GM23338 (cell line): ENCODE measurements at regions not wholly inside any gene's neighbourhood (a gene's known extent, or its start where the extent isn't known, plus 50 kb on each side); places are given as distances from the start of the nearest gene placed in this dataset.

Source experiments
- ATAC-seq: fragments of 200-7000 bp; cut with Tn5 transposase; 3 replicates; pipeline ENCODE4 v1.9.1; 2020
- DNase-seq: peaks from one replicate; pipeline ENCODE4 v3.0.0-alpha.2; 2015; ENCODE audit warnings: low spot score
- H2AFZ ChIP-seq: fragments of 200-600 bp; sonication (generic); 2 replicates; pipeline ENCODE4 v1.8.0; 2016; ENCODE audit warnings: antibody characterized with exemption, mild to moderate bottlenecking, moderate library complexity
- H3F3A ChIP-seq: fragments of 200-600 bp; sonication (generic); replicated peaks from 2 replicates; pipeline ENCODE4 v1.8.0; 2017; ENCODE audit warnings: antibody characterized with exemption, mixed run types, low read depth
- H3K27ac ChIP-seq: fragments of 200-600 bp; sonication (generic); 2 replicates; pipeline ENCODE4 v1.6.1; 2016; ENCODE audit warnings: low read depth
- H3K27me3 ChIP-seq: fragments of 200-600 bp; sonication (generic); 2 replicates; pipeline ENCODE4 v1.8.0; 2016; ENCODE audit warnings: mild to moderate bottlenecking, mixed run types, moderate library complexity; ENCODE audit not compliant: insufficient read depth
- H3K36me3 ChIP-seq: fragments of 200-600 bp; sonication (generic); 2 replicates; pipeline ENCODE4 v1.8.0; 2016; ENCODE audit warnings: mild to moderate bottlenecking; ENCODE audit not compliant: insufficient read depth
- H3K4me1 ChIP-seq: fragments of 200-600 bp; sonication (generic); 2 replicates; pipeline ENCODE4 v1.8.0; 2016; ENCODE audit warnings: mild to moderate bottlenecking, moderate library complexity; ENCODE audit not compliant: insufficient read depth
- H3K4me2 ChIP-seq: fragments of 200-600 bp; sonication (generic); 2 replicates; pipeline ENCODE4 v1.7.1; 2017; ENCODE audit warnings: mixed run types
- H3K4me3 ChIP-seq: fragments of 200-600 bp; sonication (generic); 2 replicates; pipeline ENCODE4 v1.6.1; 2016; ENCODE audit warnings: mixed run types
- H3K79me2 ChIP-seq: fragments of 200-600 bp; sonication (generic); replicated peaks from 2 replicates; pipeline ENCODE4 v1.8.0; 2017; ENCODE audit warnings: mild to moderate bottlenecking; ENCODE audit not compliant: insufficient read depth
- H3K9me2 ChIP-seq: fragments of 200-600 bp; sonication (generic); 2 replicates; pipeline ENCODE4 v1.8.0; 2017; ENCODE audit not compliant: insufficient read depth
- H4K20me1 ChIP-seq: fragments of 200-600 bp; sonication (generic); replicated peaks from 2 replicates; pipeline ENCODE4 v1.8.0; 2017; ENCODE audit warnings: mild to moderate bottlenecking; ENCODE audit not compliant: insufficient read depth
- H3K27ac Mint-ChIP-seq: 2 replicates; pipeline ENCODE4 v1.8.0; 2020; ENCODE audit warnings: inconsistent platforms, mild to moderate bottlenecking, moderate library complexity, mixed read lengths
- H3K27me3 Mint-ChIP-seq: 3 replicates; pipeline ENCODE4 v1.8.0; 2022; ENCODE audit warnings: low read depth, mild to moderate bottlenecking, moderate library complexity, mixed read lengths, inconsistent platforms; ENCODE audit not compliant: insufficient read depth, poor library complexity
- H3K36me3 Mint-ChIP-seq: 3 replicates; pipeline ENCODE4 v1.8.0; 2021; ENCODE audit warnings: low read depth, mild to moderate bottlenecking, inconsistent platforms, moderate library complexity, mixed read lengths
- H3K4me1 Mint-ChIP-seq: 3 replicates; pipeline ENCODE4 v1.8.0; 2020; ENCODE audit warnings: mild to moderate bottlenecking, inconsistent platforms, mixed read lengths
- H3K4me3 Mint-ChIP-seq: 3 replicates; pipeline ENCODE4 v1.8.0; 2021; ENCODE audit warnings: moderate library complexity, mild to moderate bottlenecking, inconsistent platforms, mixed read lengths
- H3K9me3 Mint-ChIP-seq: 3 replicates; pipeline ENCODE4 v1.8.0; 2020; ENCODE audit warnings: moderate library complexity, mild to moderate bottlenecking, inconsistent platforms, mixed read lengths
- CREB1 ChIP-seq: fragments of 250-450 bp; sonication (Bioruptor Pico); IDR thresholded peaks from 2 replicates; pipeline ENCODE4 v1.5.0; 2020; ENCODE audit warnings: low read depth, mild to moderate bottlenecking, moderate library complexity
- CTCF ChIP-seq, 2 experiments: fragments of 200-600 bp in 1 of 2; sonication (generic) in 1 of 2; conservative IDR thresholded peaks; 2 replicates each; pipeline versions ENCODE4 v1.5.1 to v1.6.1; 2016 to 2017; ENCODE audit warnings: antibody characterized with exemption in 2 of 2, low read depth in 2 of 2, mild to moderate bottlenecking in 2 of 2, moderate library complexity in 1 of 2
- ETS1 ChIP-seq: IDR thresholded peaks from 2 replicates; pipeline ENCODE4 v1.6.1; 2016; ENCODE audit warnings: antibody characterized with exemption
- EZH2 ChIP-seq: fragments of 200-600 bp; sonication (generic); IDR thresholded peaks from one replicate; pipeline ENCODE4 v1.8.0; 2017; ENCODE audit warnings: antibody characterized with exemption, mild to moderate bottlenecking, low read depth; ENCODE audit not compliant: unreplicated experiment
- EZH2phosphoT487 ChIP-seq: fragments of 200-600 bp; sonication (generic); IDR thresholded peaks from one replicate; pipeline ENCODE4 v1.8.1; 2018; ENCODE audit warnings: antibody characterized with exemption; ENCODE audit not compliant: unreplicated experiment
- JUNB ChIP-seq: IDR thresholded peaks from one replicate; pipeline ENCODE4 v1.6.1; 2016; ENCODE audit warnings: antibody characterized with exemption; ENCODE audit not compliant: unreplicated experiment
- NANOG ChIP-seq: IDR thresholded peaks from 2 replicates; pipeline ENCODE4 v1.6.1; 2016; ENCODE audit warnings: antibody characterized with exemption, borderline replicate concordance
- POLR2AphosphoS5 ChIP-seq: IDR thresholded peaks from 2 replicates; pipeline ENCODE4 v1.6.1; 2016; ENCODE audit warnings: antibody characterized with exemption, low read depth
- STAT1 ChIP-seq: IDR thresholded peaks from one replicate; pipeline ENCODE4 v1.6.1; 2016; ENCODE audit warnings: antibody characterized with exemption; ENCODE audit not compliant: unreplicated experiment
- ZNF114 ChIP-seq: fragments of 250-450 bp; sonication (Bioruptor Pico); IDR thresholded peaks from 2 replicates; pipeline ENCODE4 v1.5.0; 2020; ENCODE audit warnings: mild to moderate bottlenecking, moderate library complexity
- ZNF331 ChIP-seq: fragments of 250-450 bp; sonication (Bioruptor Pico); IDR thresholded peaks from 2 replicates; pipeline ENCODE4 v1.5.0; 2020; ENCODE audit warnings: low read depth, mild to moderate bottlenecking, moderate library complexity
- TF ChIP-seq, protein P1 (sequence below): IDR thresholded peaks from one replicate; pipeline ENCODE4 v1.6.1; 2018; ENCODE audit warnings: antibody characterized with exemption; ENCODE audit not compliant: unreplicated experiment
- TF ChIP-seq, protein P2 (sequence below): fragments of 250-450 bp; sonication (Bioruptor Pico); IDR thresholded peaks from 2 replicates; pipeline ENCODE4 v1.5.0; 2020; ENCODE audit warnings: mild to moderate bottlenecking, moderate library complexity

- no peak for DNase-seq
- Histone ChIP-seq H3K36me3 (no peaks in the 10 kb centered on the region), H3K27me3 (no peaks in the 10 kb centered on the region), H2AFZ (peak overlapping the region; percentile 35; the same call in 1 of the 2 replicates), H4K20me1 (no peaks in the 10 kb centered on the region), H3F3A (no peaks in the 10 kb centered on the region), H3K4me2 (no peak overlapping the region), H3K9me2 (peaks cover 5% of the 10 kb centered on the region; the same call in 1 of the 2 replicates), H3K4me3 (no peak overlapping the region), H3K79me2 (no peaks in the 10 kb centered on the region), H3K27ac (no peak overlapping the region), H3K4me1 (peaks cover 16% of the 10 kb centered on the region)
- Mint-ChIP-seq H3K9me3 (peaks cover 8% of the 10 kb centered on the region; the same call in 2 of the 3 replicates), H3K4me1 (peaks cover 39% of the 10 kb centered on the region), H3K36me3 (peaks cover 4% of the 10 kb centered on the region; the same call in 2 of the 3 replicates), H3K27ac (no peak overlapping the region; the same call in 1 of the 2 replicates), H3K4me3 (no peak overlapping the region), H3K27me3 (peaks cover 3% of the 10 kb centered on the region)
- no peak for TF ChIP-seq ZNF114 (CRISPR knock-in tag)
- no peak for TF ChIP-seq ETS1
- TF ChIP-seq, protein P1, sequence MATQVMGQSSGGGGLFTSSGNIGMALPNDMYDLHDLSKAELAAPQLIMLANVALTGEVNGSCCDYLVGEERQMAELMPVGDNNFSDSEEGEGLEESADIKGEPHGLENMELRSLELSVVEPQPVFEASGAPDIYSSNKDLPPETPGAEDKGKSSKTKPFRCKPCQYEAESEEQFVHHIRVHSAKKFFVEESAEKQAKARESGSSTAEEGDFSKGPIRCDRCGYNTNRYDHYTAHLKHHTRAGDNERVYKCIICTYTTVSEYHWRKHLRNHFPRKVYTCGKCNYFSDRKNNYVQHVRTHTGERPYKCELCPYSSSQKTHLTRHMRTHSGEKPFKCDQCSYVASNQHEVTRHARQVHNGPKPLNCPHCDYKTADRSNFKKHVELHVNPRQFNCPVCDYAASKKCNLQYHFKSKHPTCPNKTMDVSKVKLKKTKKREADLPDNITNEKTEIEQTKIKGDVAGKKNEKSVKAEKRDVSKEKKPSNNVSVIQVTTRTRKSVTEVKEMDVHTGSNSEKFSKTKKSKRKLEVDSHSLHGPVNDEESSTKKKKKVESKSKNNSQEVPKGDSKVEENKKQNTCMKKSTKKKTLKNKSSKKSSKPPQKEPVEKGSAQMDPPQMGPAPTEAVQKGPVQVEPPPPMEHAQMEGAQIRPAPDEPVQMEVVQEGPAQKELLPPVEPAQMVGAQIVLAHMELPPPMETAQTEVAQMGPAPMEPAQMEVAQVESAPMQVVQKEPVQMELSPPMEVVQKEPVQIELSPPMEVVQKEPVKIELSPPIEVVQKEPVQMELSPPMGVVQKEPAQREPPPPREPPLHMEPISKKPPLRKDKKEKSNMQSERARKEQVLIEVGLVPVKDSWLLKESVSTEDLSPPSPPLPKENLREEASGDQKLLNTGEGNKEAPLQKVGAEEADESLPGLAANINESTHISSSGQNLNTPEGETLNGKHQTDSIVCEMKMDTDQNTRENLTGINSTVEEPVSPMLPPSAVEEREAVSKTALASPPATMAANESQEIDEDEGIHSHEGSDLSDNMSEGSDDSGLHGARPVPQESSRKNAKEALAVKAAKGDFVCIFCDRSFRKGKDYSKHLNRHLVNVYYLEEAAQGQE = no peak
- no peak for TF ChIP-seq STAT1
- no peak for TF ChIP-seq EZH2
- TF ChIP-seq EZH2phosphoT487 = no peak
- TF ChIP-seq JUNB = no peak
- TF ChIP-seq ZNF331 (CRISPR knock-in tag) = no peak
- no peak for TF ChIP-seq CREB1 (CRISPR knock-in tag)
- TF ChIP-seq POLR2AphosphoS5 = no peak
- TF ChIP-seq CTCF (conservative IDR thresholded peaks at IDR 0.05; ENCODE audit: low read depth in 2 of 2) = no peak
- TF ChIP-seq, protein P2, sequence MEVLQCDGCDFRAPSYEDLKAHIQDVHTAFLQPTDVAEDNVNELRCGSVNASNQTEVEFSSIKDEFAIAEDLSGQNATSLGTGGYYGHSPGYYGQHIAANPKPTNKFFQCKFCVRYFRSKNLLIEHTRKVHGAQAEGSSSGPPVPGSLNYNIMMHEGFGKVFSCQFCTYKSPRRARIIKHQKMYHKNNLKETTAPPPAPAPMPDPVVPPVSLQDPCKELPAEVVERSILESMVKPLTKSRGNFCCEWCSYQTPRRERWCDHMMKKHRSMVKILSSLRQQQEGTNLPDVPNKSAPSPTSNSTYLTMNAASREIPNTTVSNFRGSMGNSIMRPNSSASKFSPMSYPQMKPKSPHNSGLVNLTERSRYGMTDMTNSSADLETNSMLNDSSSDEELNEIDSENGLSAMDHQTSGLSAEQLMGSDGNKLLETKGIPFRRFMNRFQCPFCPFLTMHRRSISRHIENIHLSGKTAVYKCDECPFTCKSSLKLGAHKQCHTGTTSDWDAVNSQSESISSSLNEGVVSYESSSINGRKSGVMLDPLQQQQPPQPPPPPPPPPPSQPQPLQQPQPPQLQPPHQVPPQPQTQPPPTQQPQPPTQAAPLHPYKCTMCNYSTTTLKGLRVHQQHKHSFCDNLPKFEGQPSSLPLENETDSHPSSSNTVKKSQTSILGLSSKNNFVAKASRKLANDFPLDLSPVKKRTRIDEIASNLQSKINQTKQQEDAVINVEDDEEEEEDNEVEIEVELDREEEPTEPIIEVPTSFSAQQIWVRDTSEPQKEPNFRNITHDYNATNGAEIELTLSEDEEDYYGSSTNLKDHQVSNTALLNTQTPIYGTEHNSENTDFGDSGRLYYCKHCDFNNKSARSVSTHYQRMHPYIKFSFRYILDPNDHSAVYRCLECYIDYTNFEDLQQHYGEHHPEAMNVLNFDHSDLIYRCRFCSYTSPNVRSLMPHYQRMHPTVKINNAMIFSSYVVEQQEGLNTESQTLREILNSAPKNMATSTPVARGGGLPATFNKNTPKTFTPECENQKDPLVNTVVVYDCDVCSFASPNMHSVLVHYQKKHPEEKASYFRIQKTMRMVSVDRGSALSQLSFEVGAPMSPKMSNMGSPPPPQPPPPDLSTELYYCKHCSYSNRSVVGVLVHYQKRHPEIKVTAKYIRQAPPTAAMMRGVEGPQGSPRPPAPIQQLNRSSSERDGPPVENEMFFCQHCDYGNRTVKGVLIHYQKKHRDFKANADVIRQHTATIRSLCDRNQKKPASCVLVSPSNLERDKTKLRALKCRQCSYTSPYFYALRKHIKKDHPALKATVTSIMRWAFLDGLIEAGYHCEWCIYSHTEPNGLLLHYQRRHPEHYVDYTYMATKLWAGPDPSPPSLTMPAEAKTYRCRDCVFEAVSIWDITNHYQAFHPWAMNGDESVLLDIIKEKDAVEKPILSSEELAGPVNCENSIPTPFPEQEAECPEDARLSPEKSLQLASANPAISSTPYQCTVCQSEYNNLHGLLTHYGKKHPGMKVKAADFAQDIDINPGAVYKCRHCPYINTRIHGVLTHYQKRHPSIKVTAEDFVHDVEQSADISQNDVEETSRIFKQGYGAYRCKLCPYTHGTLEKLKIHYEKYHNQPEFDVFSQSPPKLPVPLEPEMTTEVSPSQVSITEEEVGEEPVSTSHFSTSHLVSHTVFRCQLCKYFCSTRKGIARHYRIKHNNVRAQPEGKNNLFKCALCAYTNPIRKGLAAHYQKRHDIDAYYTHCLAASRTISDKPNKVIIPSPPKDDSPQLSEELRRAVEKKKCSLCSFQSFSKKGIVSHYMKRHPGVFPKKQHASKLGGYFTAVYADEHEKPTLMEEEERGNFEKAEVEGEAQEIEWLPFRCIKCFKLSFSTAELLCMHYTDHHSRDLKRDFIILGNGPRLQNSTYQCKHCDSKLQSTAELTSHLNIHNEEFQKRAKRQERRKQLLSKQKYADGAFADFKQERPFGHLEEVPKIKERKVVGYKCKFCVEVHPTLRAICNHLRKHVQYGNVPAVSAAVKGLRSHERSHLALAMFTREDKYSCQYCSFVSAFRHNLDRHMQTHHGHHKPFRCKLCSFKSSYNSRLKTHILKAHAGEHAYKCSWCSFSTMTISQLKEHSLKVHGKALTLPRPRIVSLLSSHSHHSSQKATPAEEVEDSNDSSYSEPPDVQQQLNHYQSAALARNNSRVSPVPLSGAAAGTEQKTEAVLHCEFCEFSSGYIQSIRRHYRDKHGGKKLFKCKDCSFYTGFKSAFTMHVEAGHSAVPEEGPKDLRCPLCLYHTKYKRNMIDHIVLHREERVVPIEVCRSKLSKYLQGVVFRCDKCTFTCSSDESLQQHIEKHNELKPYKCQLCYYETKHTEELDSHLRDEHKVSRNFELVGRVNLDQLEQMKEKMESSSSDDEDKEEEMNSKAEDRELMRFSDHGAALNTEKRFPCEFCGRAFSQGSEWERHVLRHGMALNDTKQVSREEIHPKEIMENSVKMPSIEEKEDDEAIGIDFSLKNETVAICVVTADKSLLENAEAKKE (CRISPR knock-in tag) = no peak
- TF ChIP-seq NANOG = no peak
- ATAC-seq = no peak
Measured at GRCh38 chr13:47110833-47111240, 214.0 kb upstream of the HTR2A start.
